ENCODE measurements at regions not wholly inside any gene's neighbourhood (a gene's known extent, or its start where the extent isn't known, plus 50 kb on each side); places are given as distances from the start of the nearest gene placed in this dataset.

GRCh38 chr6:150667359-150667758 lies 67.7 kb downstream of the PLEKHG1 start:
- DNase-seq (ENCODE audit: low spot score), result no peak
- no peak for TF ChIP-seq CTCF (IDR thresholded peaks at IDR 0.05)
- H3K9me3 ChIP-seq, result no peaks in the 10 kb centered on the region
- no peaks in the 10 kb centered on the region for H3K36me3 ChIP-seq
- peaks cover 0 to 29% of the 10 kb centered on the region in 2 donors for H3K4me1 ChIP-seq
- H3K27ac ChIP-seq, result peak overlapping the region in 1 of 2 donors; percentile 49
- no peak overlapping the region for H3K4me3 ChIP-seq
- H3K27me3 ChIP-seq, result no peaks in the 10 kb centered on the region

- no peak overlapping the region for H3K4me3 ChIP-seq
- peaks cover 0 to 29% of the 10 kb centered on the region in 2 donors for H3K4me1 ChIP-seq
- H3K9me3 ChIP-seq, result no peaks in the 10 kb centered on the region
- peak in 1 of 2 donors; percentile 36 for TF ChIP-seq CTCF (IDR thresholded peaks at IDR 0.05)
- DNase-seq (ENCODE audit: low spot score), result peak; percentile 96
- no peaks in the 10 kb centered on the region for H3K36me3 ChIP-seq
- no peaks in the 10 kb centered on the region for H3K27me3 ChIP-seq
- H3K27ac ChIP-seq, result peak overlapping the region; percentile 49 to 57
Observed at GRCh38 chr6:150667977-150668716, 68.5 kb downstream of the PLEKHG1 start.

- no peak for TF ChIP-seq CTCF (IDR thresholded peaks at IDR 0.05)
- no peak for DNase-seq (ENCODE audit: low spot score)
- Histone ChIP-seq H3K4me3 (no peak overlapping the region), H3K27me3 (no peaks in the 10 kb centered on the region), H3K9me3 (no peaks in the 10 kb centered on the region), H3K27ac (peak overlapping the region; percentile 49 to 57), H3K4me1 (peaks cover 0 to 29% of the 10 kb centered on the region in 2 donors), H3K36me3 (no peaks in the 10 kb centered on the region)
Observed at GRCh38 chr6:150668900-150669302, 69.2 kb downstream of the PLEKHG1 start.

- DNase-seq (ENCODE audit: low spot score), result no peak
- Histone ChIP-seq H3K27me3 (no peaks in the 10 kb centered on the region), H3K4me1 (peaks cover 0 to 29% of the 10 kb centered on the region in 2 donors), H3K9me3 (no peaks in the 10 kb centered on the region), H3K27ac (no peak overlapping the region), H3K4me3 (no peak overlapping the region), H3K36me3 (no peaks in the 10 kb centered on the region)
- no peak for TF ChIP-seq CTCF (IDR thresholded peaks at IDR 0.05)
Observed at GRCh38 chr6:150670311-150670710, 70.6 kb downstream of the PLEKHG1 start.

GRCh38 chr6:150672800-150673199 lies 73.1 kb downstream of the PLEKHG1 start:
- H3K27me3 ChIP-seq, result no peaks in the 10 kb centered on the region
- no peak for TF ChIP-seq CTCF (IDR thresholded peaks at IDR 0.05)
- H3K9me3 ChIP-seq, result no peaks in the 10 kb centered on the region
- no peak overlapping the region for H3K27ac ChIP-seq
- H3K36me3 ChIP-seq, result no peaks in the 10 kb centered on the region
- DNase-seq (ENCODE audit: low spot score), result no peak
- H3K4me3 ChIP-seq, result no peak overlapping the region
- H3K4me1 ChIP-seq, result peaks cover 0 to 16% of the 10 kb centered on the region in 2 donors

All from right atrium auricular region (tissue), 2 donors.